ENCODE measurements at regions not wholly inside any gene's neighbourhood (a gene's known extent, or its start where the extent isn't known, plus 50 kb on each side); places are given as distances from the start of the nearest gene placed in this dataset.

DNA sequence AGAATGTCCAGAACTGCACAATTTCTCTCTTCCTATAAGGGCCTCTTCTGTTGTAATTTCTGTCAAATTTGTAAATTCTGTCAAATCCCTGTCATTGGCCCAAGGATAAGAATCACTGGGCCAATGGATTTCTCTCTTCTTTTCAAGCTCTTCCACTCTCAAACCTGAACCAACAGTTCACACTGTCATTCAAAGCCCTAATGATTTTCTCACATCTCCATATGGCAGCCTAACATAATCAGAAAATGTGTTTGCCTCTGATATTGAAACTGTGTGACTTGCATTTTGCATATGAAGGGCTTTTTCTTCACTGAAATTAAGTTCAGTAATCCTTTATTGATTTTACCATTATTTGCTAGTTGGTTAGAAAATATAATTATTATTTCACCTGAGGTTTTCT is 1349.1 kb downstream of the FSTL5 start:
- TF ChIP-seq, protein P1, sequence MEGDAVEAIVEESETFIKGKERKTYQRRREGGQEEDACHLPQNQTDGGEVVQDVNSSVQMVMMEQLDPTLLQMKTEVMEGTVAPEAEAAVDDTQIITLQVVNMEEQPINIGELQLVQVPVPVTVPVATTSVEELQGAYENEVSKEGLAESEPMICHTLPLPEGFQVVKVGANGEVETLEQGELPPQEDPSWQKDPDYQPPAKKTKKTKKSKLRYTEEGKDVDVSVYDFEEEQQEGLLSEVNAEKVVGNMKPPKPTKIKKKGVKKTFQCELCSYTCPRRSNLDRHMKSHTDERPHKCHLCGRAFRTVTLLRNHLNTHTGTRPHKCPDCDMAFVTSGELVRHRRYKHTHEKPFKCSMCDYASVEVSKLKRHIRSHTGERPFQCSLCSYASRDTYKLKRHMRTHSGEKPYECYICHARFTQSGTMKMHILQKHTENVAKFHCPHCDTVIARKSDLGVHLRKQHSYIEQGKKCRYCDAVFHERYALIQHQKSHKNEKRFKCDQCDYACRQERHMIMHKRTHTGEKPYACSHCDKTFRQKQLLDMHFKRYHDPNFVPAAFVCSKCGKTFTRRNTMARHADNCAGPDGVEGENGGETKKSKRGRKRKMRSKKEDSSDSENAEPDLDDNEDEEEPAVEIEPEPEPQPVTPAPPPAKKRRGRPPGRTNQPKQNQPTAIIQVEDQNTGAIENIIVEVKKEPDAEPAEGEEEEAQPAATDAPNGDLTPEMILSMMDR (IDR thresholded peaks at IDR 0.05; ENCODE audit: low read depth, low read length), result no peak
- TF ChIP-seq EZH2phosphoT487 (IDR thresholded peaks at IDR 0.05; ENCODE audit: low read depth), result no peak

Data from OCI-LY3 (cell line).